AG04449 (cell line): ENCODE measurements at regions not wholly inside any gene's neighbourhood (a gene's known extent, or its start where the extent isn't known, plus 50 kb on each side); places are given as distances from the start of the nearest gene placed in this dataset.
"Not testable (repeated sequence)": the region's sequence is repeated elsewhere in the genome, so short reads cannot be mapped to it uniquely, and the experiment has no call there.

ENCODE experiments used
- CTCF ChIA-PET: fragments of 350-600 bp; formaldehyde crosslinking; extraction: SDS; loops from one replicate; lab custom pipeline; 2021; ENCODE audit warnings: antibody characterized with exemption; lab: Yijun Ruan, JAX
- POLR2A ChIA-PET: fragments of 400-600, 350-600 bp; formaldehyde crosslinking; extraction: SDS; loops from one replicate; lab custom pipeline; 2020; ENCODE audit warnings: antibody characterized with exemption, inconsistent platforms; lab: Yijun Ruan, JAX
- DNase-seq: peaks from one replicate; pipeline ENCODE4 v3.0.0-alpha.2; 2010; ENCODE audit warnings: low read depth, low spot score
- H3K4me3 ChIP-seq: 2 replicates; pipeline ENCODE4 v1.5.1; 2011; ENCODE audit warnings: low read depth, mild to moderate bottlenecking, control low read depth, low read length
- TF ChIP-seq, protein P1 (sequence below): IDR thresholded peaks from one replicate; pipeline ENCODE4 v1.5.1; 2011; ENCODE audit warnings: mild to moderate bottlenecking, moderate library complexity, low read length, control low read depth, inconsistent platforms; ENCODE audit not compliant: insufficient read depth; ENCODE audit errors: missing control alignments

DNA sequence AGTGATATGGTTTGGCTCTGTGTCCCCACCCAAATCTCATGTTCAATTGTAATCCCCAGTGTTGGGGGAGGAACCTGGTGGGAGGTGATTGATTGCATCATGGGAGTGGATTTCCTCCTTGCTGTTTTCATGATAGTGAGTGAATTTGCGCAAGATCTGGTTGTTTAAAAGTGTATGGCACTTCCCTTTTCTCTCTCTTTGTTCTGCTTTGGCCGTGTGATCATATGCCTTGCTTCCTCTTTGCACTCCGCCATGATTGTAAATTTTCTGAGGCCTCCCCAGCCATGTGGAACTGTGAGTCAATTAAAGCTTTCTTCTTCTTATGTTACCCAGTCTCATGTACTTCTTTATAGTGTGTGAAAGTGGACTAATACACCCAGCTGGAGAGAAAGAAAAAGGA, 113.0 kb upstream of the AADAT start:
- CTCF ChIA-PET, result interaction anchor here (1.0 to 2.0 kb wide), 2 partner anchors 56 to 58 kb away, joined by 4 to 10 read pairs; no protein-coding TSS in a partner anchor
- no peak overlapping the region for H3K4me3 ChIP-seq
- TF ChIP-seq, protein P1, sequence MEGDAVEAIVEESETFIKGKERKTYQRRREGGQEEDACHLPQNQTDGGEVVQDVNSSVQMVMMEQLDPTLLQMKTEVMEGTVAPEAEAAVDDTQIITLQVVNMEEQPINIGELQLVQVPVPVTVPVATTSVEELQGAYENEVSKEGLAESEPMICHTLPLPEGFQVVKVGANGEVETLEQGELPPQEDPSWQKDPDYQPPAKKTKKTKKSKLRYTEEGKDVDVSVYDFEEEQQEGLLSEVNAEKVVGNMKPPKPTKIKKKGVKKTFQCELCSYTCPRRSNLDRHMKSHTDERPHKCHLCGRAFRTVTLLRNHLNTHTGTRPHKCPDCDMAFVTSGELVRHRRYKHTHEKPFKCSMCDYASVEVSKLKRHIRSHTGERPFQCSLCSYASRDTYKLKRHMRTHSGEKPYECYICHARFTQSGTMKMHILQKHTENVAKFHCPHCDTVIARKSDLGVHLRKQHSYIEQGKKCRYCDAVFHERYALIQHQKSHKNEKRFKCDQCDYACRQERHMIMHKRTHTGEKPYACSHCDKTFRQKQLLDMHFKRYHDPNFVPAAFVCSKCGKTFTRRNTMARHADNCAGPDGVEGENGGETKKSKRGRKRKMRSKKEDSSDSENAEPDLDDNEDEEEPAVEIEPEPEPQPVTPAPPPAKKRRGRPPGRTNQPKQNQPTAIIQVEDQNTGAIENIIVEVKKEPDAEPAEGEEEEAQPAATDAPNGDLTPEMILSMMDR, result no peak
- POLR2A ChIA-PET, result no interaction called here
- no peak for DNase-seq

DNA sequence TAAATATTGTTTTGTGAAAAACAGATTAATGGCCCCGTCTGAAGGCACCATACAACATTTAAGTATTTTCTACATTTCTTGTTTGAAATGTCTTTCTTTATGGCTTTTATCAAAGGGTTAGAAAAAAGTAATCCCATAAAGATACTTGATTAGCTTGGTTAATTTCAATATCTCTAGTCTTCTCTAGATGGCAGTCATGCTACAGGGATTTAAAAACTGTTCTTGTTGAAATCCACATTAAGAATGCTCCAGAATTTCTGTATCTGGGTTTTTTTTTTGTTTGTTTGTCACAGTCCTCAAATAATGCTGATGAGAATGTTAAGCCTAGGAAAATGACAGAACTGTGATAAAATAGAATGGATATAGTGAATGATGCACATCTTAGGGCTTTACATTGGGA, 109.0 kb upstream of the AADAT start:
- TF ChIP-seq, protein P1, result peak; percentile 1
- DNase-seq, result no peak
- ChIA-PET POLR2A (no interaction called here), CTCF (interaction anchor here (0.9 to 5.6 kb wide), 5 partner anchors 50 to 655 kb away, joined by 3 to 105 read pairs (median 3); no protein-coding TSS in a partner anchor)
- no peak overlapping the region for H3K4me3 ChIP-seq

DNA sequence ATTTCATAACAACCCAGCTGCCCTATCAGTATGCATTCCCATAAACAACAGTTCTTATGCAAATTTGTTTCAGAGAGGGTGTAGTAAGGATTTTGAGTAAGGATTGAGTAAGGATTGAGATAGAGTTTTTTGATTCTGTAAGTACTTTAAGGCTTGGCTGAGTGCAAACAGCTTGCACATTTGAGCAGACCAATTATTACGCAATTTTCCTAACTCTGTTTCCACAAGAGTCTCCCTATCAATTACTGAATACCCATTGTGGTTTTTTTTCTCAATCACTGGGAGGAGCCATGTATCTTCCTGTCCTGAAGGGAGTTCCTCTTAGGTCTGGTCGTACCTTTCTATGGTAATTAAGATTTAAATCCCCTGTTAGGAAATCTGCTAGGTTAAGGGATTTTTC, 105.0 kb upstream of the AADAT start:
- POLR2A ChIA-PET, result not testable (repeated sequence)

DNA sequence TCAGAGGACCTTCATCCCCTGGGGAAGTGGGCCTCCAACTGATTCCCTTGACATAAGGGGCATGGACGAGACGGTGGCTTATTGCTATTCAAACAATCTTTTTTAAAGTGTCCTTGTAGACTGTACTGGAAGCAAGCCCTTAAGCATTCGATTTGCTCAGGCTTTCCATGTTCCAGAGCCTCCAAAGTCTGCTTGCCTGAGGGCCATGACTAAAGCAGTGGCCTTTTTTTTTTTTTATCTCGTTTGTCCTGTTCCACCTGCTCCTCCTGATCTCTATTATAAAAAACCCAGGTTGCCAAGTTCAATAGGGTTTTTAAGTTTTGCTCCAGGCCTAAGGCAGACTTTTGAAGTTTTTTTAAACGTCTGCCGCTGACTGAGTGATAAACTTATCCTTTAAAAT, 103.7 kb upstream of the AADAT start:
- TF ChIP-seq, protein P1, result no peak
- no peak overlapping the region for H3K4me3 ChIP-seq
- POLR2A ChIA-PET, result no interaction called here
- DNase-seq, result no peak
- CTCF ChIA-PET, result no interaction called here

More for the DNA sequence above, 105.0 kb upstream of the AADAT start:
- DNase-seq, H3K4me3 ChIP-seq: not testable (repeated sequence)
- CTCF ChIA-PET, result interaction anchor here (5.6 kb wide), 1 partner anchor 64 kb away, joined by 105 read pairs; no protein-coding TSS in a partner anchor

DNA sequence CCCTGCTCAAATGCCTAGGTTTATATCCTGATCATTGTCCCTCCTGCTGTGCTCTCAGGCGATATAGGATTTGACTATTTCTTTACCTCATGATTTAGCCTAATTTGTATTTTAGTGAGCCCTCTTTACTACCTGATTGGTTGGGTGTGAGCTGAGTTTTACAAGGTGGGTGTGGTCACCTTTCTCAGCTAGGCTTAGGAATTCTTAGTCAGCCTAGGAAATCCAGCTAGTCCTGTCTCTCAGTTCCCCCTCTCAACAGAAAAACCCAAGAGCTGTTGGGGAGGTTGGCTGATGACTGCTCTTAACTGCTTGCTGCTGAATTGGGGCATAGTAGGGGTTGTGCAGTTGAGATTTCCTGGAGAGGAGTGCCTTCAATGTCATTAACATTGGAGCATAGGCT, 100.5 kb upstream of the AADAT start:
- H3K4me3 ChIP-seq, result no peak overlapping the region
- POLR2A ChIA-PET, result no interaction called here
- CTCF ChIA-PET, result no interaction called here
- TF ChIP-seq, protein P1, result no peak
- DNase-seq, result no peak

DNA sequence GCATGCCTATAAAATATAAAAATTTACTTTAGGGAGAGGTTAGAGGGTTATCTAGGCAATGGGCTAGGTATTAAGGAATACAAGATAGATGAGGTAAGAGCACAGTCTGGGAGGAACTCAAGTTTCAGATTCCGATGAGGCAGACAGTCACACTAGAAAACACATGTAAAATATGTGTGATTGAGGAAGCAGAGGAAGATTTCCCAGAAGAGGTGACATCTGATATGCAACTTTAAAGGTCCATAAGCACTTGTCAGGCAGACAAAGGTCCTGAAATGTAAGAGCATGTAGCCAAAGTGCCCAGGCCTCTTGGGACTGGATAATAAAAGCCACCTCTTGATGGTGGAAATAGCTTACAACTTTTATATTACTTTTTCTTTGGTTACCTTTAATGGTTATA, 81.1 kb upstream of the AADAT start:
- no peak overlapping the region for H3K4me3 ChIP-seq
- ChIA-PET POLR2A (no interaction called here), CTCF (interaction anchor here (0.9 kb wide), 1 partner anchor 88 kb away, joined by 3 read pairs; no protein-coding TSS in a partner anchor)
- DNase-seq, result no peak
- TF ChIP-seq, protein P1, result no peak

DNA sequence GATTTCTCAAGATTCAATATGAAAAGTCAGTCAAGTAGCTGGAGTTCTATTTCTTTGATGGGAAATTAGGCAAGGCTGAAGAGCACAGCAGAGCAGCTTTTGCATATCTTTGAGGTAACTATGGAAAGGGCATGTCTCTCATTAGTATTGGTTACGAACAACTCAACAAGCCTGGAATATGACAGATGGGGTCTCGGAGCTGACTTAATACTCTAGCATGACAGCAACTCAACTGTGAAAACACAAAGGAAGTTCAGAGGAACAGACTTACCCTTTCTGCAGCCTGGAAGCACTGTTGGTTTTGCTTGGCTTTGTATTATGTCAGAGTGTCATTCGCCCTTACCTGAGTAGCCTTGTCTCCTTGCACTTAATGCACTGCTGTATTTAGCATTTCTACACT, 79.9 kb upstream of the AADAT start:
- no peak overlapping the region for H3K4me3 ChIP-seq
- POLR2A ChIA-PET, result no interaction called here
- TF ChIP-seq, protein P1, result no peak
- CTCF ChIA-PET, result interaction anchor here (0.9 to 1.1 kb wide), 2 partner anchors 89 to 90 kb away, joined by 3 read pairs; no protein-coding TSS in a partner anchor
- no peak for DNase-seq
